ENCODE measurements at regions not wholly inside any gene's neighbourhood (a gene's known extent, or its start where the extent isn't known, plus 50 kb on each side); places are given as distances from the start of the nearest gene placed in this dataset.

GRCh38 chr4:124478470-124478869 is 234.1 kb downstream of the ANKRD50 start:
- TF ChIP-seq GATA2 (IDR thresholded peaks at IDR 0.05; ENCODE audit: low read depth, low read length), result no peak
- TF ChIP-seq GATA3 (IDR thresholded peaks at IDR 0.05; ENCODE audit: low read depth, low read length), result no peak; the same call in 1 of the 2 replicates

All from SH-SY5Y (cell line).